Neural progenitor cell (in vitro differentiated cells): ENCODE measurements at regions not wholly inside any gene's neighbourhood (a gene's known extent, or its start where the extent isn't known, plus 50 kb on each side); places are given as distances from the start of the nearest gene placed in this dataset.

Source experiments
- CTCF ChIP-seq: fragments of 200-600 bp; sonication (generic); IDR thresholded peaks from 2 replicates; pipeline ENCODE4 v1.5.1; 2017; ENCODE audit warnings: antibody characterized with exemption, mild to moderate bottlenecking
- EZH2phosphoT487 ChIP-seq: fragments of 200-600 bp; sonication (generic); IDR thresholded peaks from 2 replicates; pipeline ENCODE4 v1.6.1; 2017; ENCODE audit warnings: antibody characterized with exemption

GRCh38 chrX:109886122-109886761 is 116.7 kb upstream of the TMEM164 start:
- TF ChIP-seq CTCF (peak; percentile 72), EZH2phosphoT487 (no peak)
